ENCODE measurements at regions not wholly inside any gene's neighbourhood (a gene's known extent, or its start where the extent isn't known, plus 50 kb on each side); places are given as distances from the start of the nearest gene placed in this dataset.

- TF ChIP-seq, protein P1, sequence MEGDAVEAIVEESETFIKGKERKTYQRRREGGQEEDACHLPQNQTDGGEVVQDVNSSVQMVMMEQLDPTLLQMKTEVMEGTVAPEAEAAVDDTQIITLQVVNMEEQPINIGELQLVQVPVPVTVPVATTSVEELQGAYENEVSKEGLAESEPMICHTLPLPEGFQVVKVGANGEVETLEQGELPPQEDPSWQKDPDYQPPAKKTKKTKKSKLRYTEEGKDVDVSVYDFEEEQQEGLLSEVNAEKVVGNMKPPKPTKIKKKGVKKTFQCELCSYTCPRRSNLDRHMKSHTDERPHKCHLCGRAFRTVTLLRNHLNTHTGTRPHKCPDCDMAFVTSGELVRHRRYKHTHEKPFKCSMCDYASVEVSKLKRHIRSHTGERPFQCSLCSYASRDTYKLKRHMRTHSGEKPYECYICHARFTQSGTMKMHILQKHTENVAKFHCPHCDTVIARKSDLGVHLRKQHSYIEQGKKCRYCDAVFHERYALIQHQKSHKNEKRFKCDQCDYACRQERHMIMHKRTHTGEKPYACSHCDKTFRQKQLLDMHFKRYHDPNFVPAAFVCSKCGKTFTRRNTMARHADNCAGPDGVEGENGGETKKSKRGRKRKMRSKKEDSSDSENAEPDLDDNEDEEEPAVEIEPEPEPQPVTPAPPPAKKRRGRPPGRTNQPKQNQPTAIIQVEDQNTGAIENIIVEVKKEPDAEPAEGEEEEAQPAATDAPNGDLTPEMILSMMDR (conservative IDR thresholded peaks at IDR 0.05; ENCODE audit: low read depth, low read length), result no peak
- TF ChIP-seq EZH2 (IDR thresholded peaks at IDR 0.05; ENCODE audit: low read length, unreplicated experiment) (no peak), EZH2phosphoT487 (IDR thresholded peaks at IDR 0.05; ENCODE audit: borderline replicate concordance, low read length) (no peak)
These were observed 51.0 kb upstream of the BOD1L2 start for GRCh38 chr18:57095884-57096283.
